ENCODE measurements at regions not wholly inside any gene's neighbourhood (a gene's known extent, or its start where the extent isn't known, plus 50 kb on each side); places are given as distances from the start of the nearest gene placed in this dataset.

DNA sequence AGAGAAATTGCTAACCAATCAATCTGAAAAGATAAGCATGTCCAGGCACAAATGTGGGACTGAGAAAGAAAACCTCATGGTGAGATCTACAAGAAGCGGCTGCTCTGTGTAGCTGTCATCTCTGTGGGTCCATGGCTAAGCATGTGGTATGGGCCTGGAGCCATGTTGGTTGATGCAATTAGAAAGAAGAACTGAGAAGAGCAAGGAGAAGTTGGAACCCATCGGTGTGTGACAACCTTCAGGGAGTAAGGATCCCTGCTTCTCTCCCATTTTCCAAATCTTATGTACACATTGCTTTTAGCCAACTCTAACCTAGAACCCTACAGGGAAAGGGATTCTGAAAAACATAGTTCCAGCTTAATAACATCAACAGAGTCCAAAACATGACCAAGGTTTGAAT is 890.2 kb downstream of the FSTL5 start:
- Mint-ChIP-seq H3K36me3 (no peaks in the 10 kb centered on the region), H3K4me1 (peaks cover 7% of the 10 kb centered on the region), H3K27ac (no peak overlapping the region), H3K4me3 (no peak overlapping the region), H3K27me3 (ENCODE audit: low read depth) (peaks cover 6% of the 10 kb centered on the region), H3K9me3 (peaks cover 3% of the 10 kb centered on the region)
- DNase-seq (ENCODE audit: low spot score in 2 of 2, unreplicated experiment in 2 of 2) = no peak
- TF ChIP-seq, protein P1, sequence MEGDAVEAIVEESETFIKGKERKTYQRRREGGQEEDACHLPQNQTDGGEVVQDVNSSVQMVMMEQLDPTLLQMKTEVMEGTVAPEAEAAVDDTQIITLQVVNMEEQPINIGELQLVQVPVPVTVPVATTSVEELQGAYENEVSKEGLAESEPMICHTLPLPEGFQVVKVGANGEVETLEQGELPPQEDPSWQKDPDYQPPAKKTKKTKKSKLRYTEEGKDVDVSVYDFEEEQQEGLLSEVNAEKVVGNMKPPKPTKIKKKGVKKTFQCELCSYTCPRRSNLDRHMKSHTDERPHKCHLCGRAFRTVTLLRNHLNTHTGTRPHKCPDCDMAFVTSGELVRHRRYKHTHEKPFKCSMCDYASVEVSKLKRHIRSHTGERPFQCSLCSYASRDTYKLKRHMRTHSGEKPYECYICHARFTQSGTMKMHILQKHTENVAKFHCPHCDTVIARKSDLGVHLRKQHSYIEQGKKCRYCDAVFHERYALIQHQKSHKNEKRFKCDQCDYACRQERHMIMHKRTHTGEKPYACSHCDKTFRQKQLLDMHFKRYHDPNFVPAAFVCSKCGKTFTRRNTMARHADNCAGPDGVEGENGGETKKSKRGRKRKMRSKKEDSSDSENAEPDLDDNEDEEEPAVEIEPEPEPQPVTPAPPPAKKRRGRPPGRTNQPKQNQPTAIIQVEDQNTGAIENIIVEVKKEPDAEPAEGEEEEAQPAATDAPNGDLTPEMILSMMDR (IDR thresholded peaks at IDR 0.05; ENCODE audit: unreplicated experiment) = no peak

DNA sequence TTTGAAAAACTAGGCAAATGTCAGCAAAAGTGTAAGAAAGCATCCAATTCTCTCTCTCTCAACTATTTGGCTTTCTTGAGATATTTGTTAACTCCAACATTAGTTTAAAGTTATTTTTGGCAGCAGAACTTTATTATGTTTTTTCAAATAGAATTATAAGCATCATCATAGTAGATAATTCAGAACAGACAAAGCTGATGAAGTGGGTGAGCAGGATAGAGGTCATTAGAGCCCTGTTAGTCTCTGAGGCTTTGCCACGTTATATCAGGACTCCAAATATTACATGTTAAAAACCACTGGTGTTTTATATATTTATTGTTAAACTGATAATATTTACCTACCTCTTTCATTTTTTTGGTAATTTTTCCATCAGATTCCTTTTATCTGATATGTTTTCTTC is 903.0 kb downstream of the FSTL5 start:
- peaks cover 32% of the 10 kb centered on the region for H3K9me3 Mint-ChIP-seq
- TF ChIP-seq, protein P1 (IDR thresholded peaks at IDR 0.05; ENCODE audit: unreplicated experiment) = no peak

DNA sequence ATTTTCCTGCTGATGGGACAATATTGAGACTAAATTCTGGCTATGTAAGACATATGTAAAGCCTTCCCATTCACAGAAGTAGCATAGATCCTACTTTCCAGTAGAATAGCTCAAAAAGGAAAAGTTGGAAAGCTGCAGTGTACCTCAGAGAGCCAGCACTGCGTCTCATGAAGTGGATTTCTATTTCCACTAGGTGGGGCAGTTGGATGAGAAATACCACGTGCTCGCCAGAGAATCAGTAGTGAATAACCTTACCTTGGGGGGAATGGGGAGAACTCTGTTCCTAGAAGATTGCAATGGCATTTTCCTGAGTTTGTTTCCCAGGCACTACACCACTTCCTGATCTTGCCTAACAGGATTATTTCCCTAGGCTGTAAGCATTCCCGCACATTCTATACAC is 907.1 kb downstream of the FSTL5 start:
- TF ChIP-seq, protein P1 (IDR thresholded peaks at IDR 0.05; ENCODE audit: unreplicated experiment) = no peak
- Mint-ChIP-seq H3K27ac (no peak overlapping the region), H3K9me3 (peaks cover 55% of the 10 kb centered on the region), H3K36me3 (peaks cover 16% of the 10 kb centered on the region), H3K27me3 (ENCODE audit: low read depth) (peaks cover under 1% of the 10 kb centered on the region), H3K4me1 (no peaks in the 10 kb centered on the region), H3K4me3 (no peak overlapping the region)
- DNase-seq (ENCODE audit: low spot score in 2 of 2, unreplicated experiment in 2 of 2) = no peak

More for the DNA sequence above, 903.0 kb downstream of the FSTL5 start:
- no peak overlapping the region for H3K4me3 Mint-ChIP-seq
- H3K27ac Mint-ChIP-seq = no peak overlapping the region
- no peaks in the 10 kb centered on the region for H3K4me1 Mint-ChIP-seq
- H3K27me3 Mint-ChIP-seq (ENCODE audit: low read depth) = no peaks in the 10 kb centered on the region
- peaks cover 14% of the 10 kb centered on the region for H3K36me3 Mint-ChIP-seq
- no peak for DNase-seq (ENCODE audit: low spot score in 2 of 2, unreplicated experiment in 2 of 2)

DNA sequence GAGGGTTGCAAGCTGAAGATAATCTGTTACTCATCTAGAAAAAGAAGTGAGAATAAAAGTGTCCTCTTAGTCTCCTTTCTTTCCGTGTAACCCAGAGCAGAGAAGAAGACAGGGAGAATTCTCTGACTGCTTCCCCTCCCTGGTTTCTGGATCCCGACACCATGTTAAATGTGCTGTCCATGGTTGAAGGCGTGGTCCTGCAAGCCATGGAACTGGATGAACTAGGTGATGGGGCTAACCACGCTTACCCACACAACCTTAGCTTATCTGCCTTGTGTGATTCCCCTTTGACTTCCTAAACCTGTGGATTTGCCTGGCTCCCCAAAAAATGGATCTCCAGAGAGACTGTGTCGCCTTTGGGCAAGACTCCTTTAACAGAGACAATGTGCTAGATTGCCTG is 907.6 kb downstream of the FSTL5 start:
- Mint-ChIP-seq H3K4me3 (no peak overlapping the region), H3K27me3 (ENCODE audit: low read depth) (peaks cover 2% of the 10 kb centered on the region), H3K36me3 (peaks cover 18% of the 10 kb centered on the region), H3K27ac (no peak overlapping the region), H3K4me1 (no peaks in the 10 kb centered on the region), H3K9me3 (peaks cover 60% of the 10 kb centered on the region)
- TF ChIP-seq, protein P1 (IDR thresholded peaks at IDR 0.05; ENCODE audit: unreplicated experiment) = no peak
- no peak for DNase-seq (ENCODE audit: low spot score in 2 of 2, unreplicated experiment in 2 of 2)

DNA sequence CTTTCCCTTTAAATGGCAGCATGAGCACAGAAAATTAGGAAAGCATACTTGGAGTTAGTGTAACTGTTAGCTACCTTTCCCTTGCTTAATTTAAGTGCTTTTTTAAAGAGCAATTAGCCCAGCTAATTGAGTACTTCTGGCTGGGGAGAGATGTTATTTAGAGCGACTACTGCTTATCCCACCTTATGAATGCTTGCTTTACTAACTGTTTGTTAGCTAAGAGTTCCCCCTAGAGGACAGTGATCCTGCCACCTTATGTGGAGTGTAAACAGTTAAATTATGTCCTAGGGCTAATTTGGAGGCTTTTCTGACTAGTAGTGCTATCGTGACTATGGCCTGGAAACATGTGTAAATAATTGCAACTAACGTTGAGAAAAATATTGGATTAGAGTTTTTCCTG is 909.4 kb downstream of the FSTL5 start:
- Mint-ChIP-seq H3K4me1 (no peaks in the 10 kb centered on the region), H3K9me3 (peaks cover 56% of the 10 kb centered on the region), H3K4me3 (no peak overlapping the region), H3K27me3 (ENCODE audit: low read depth) (peaks cover 2% of the 10 kb centered on the region), H3K27ac (no peak overlapping the region), H3K36me3 (peaks cover 18% of the 10 kb centered on the region)
- TF ChIP-seq, protein P1 (IDR thresholded peaks at IDR 0.05; ENCODE audit: unreplicated experiment) = no peak
- DNase-seq (ENCODE audit: low spot score in 2 of 2, unreplicated experiment in 2 of 2) = no peak

DNA sequence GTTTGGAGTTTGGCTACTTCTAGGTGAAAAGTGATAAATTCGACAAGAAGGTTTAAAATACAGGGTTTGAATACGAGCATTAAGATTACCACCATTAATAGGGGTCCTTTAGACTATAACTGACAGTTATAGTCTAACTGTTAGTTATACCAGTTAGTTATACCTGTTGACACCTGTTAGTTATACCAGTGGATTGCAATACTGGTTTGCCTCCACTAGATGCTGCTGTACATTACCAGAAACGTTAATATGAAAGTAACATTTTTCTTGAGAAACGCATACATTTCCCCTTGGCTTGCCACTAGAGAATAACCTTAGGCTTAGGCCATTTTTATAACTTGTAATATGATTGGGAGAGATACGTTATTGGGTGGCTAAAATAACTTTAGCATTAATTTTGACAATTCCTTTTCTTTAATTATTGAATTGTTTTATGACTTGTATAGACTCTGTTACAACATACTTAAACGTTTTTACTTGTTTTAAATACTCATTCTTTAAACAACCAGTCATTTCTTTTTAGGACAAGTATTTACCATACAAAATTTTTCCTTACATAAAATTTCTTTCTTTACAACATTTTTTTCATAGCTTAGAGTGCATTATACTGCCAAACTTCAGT is 911.2 kb downstream of the FSTL5 start:
- Mint-ChIP-seq H3K4me3 (no peak overlapping the region), H3K36me3 (peaks cover 15% of the 10 kb centered on the region), H3K4me1 (peaks cover 4% of the 10 kb centered on the region), H3K27ac (no peak overlapping the region), H3K9me3 (peaks cover 47% of the 10 kb centered on the region), H3K27me3 (ENCODE audit: low read depth) (peaks cover 2% of the 10 kb centered on the region)
- TF ChIP-seq, protein P1 (IDR thresholded peaks at IDR 0.05; ENCODE audit: unreplicated experiment) = peak; percentile 47
- no peak for DNase-seq (ENCODE audit: low spot score in 2 of 2, unreplicated experiment in 2 of 2)
